Endothelial cell of umbilical vein (primary cell): ENCODE measurements at regions not wholly inside any gene's neighbourhood (a gene's known extent, or its start where the extent isn't known, plus 50 kb on each side); places are given as distances from the start of the nearest gene placed in this dataset.

Experiments
- BruUV-seq: library from RNA; stranded (reverse); fragments of 400-500 nt; replicated peaks from 2 replicates; lab custom pipeline; 2021; lab: Mats Ljungman, UMichigan
- CTCF ChIA-PET: fragments of 300-600, 350-600 bp; sonication (Branson Sonifier 250); formaldehyde crosslinking; loops from one replicate; lab custom pipeline; 2021; ENCODE audit warnings: antibody characterized with exemption, inconsistent platforms; lab: Charles Lee
- POLR2A ChIA-PET: fragments of 300-600, 350-600 bp; sonication (Branson Sonifier 250); formaldehyde crosslinking; loops from one replicate; lab custom pipeline; 2021; ENCODE audit warnings: antibody characterized with exemption, inconsistent platforms; lab: Charles Lee
- DNase-seq: peaks from one replicate; pipeline ENCODE4 v3.0.0-alpha.2; 2011; ENCODE audit warnings: low read depth, low spot score
- FAIRE-seq: peaks from 2 replicates; lab custom pipeline; 2011; peaks lifted over from hg19 to GRCh38; lab: Jason Lieb, UNC
- H2AFZ ChIP-seq: 2 replicates; pipeline ENCODE4 v1.6.0; 2012; ENCODE audit warnings: low read depth, low read length, control low read depth, inconsistent platforms
- H3K27ac ChIP-seq: 2 replicates; pipeline ENCODE4 v1.5.1; 2011; ENCODE audit warnings: low read depth, mild to moderate bottlenecking, control low read depth, low read length, moderate library complexity; ENCODE audit not compliant: insufficient read depth
- H3K27me3 ChIP-seq, 2 experiments: 2 replicates each; pipeline versions ENCODE4 v1.6.0 to v1.6.1; 2011; ENCODE audit warnings: low read length in 2 of 2, mixed read lengths in 1 of 2; ENCODE audit not compliant: control insufficient read depth in 2 of 2, insufficient read depth in 2 of 2
- H3K36me3 ChIP-seq, 2 experiments: 2 replicates in 1 of 2; 3 replicates in 1 of 2; pipeline ENCODE4 v1.5.1; 2011; ENCODE audit warnings: low read length in 2 of 2, mild to moderate bottlenecking in 1 of 2, moderate library complexity in 1 of 2; ENCODE audit not compliant: control insufficient read depth in 2 of 2, insufficient read depth in 2 of 2; ENCODE audit errors: extremely low read depth in 1 of 2
- H3K4me1 ChIP-seq: 3 replicates; pipeline ENCODE4 v1.5.1; 2011; ENCODE audit warnings: mild to moderate bottlenecking, low read length; ENCODE audit not compliant: control insufficient read depth, insufficient read depth; ENCODE audit errors: extremely low read depth
- H3K4me2 ChIP-seq: 2 replicates; pipeline ENCODE4 v1.6.1; 2011; ENCODE audit warnings: low read length, control low read depth, mixed read lengths; ENCODE audit not compliant: insufficient read depth
- H3K4me3 ChIP-seq, 3 experiments: fragments of 200-600 bp in 1 of 3; sonication (generic), shearing (Covaris generic) in 1 of 3; replicated peaks in 1 of 3; 2 replicates each; pipeline ENCODE4 v1.5.1; 2011 to 2016; ENCODE audit warnings: control low read depth in 3 of 3, low read length in 3 of 3, mild to moderate bottlenecking in 2 of 3, inconsistent platforms in 1 of 3, low read depth in 1 of 3, moderate library complexity in 1 of 3; ENCODE audit not compliant: insufficient read depth in 1 of 3
- H3K79me2 ChIP-seq: 2 replicates; pipeline ENCODE4 v1.6.0; 2012; ENCODE audit warnings: low read length, inconsistent platforms; ENCODE audit not compliant: control insufficient read depth, insufficient read depth
- H3K9ac ChIP-seq: replicated peaks from 2 replicates; pipeline ENCODE3; 2011; ENCODE audit warnings: low read length, control low read depth; ENCODE audit not compliant: insufficient read depth; ENCODE audit errors: extremely low read depth
- H3K9me1 ChIP-seq: replicated peaks from 3 replicates; pipeline ENCODE4 v1.6.0; 2011; ENCODE audit warnings: mild to moderate bottlenecking, low read length; ENCODE audit not compliant: control insufficient read depth, insufficient read depth; ENCODE audit errors: extremely low read depth
- H3K9me3 ChIP-seq: replicated peaks from 2 replicates; pipeline ENCODE4 v1.5.1; 2012; ENCODE audit warnings: low read length, inconsistent platforms; ENCODE audit not compliant: control insufficient read depth, insufficient read depth
- H4K20me1 ChIP-seq: replicated peaks from 2 replicates; pipeline ENCODE3; 2011; ENCODE audit warnings: mild to moderate bottlenecking, low read length; ENCODE audit not compliant: control insufficient read depth, insufficient read depth; ENCODE audit errors: extremely low read depth
- CTCF ChIP-seq, 2 donors: IDR thresholded peaks; 1 replicate in 1 of 2; 2 replicates in 1 of 2; pipeline ENCODE4 v1.5.1; 2011; ENCODE audit warnings: low read length in 2 of 2, mild to moderate bottlenecking in 2 of 2, moderate library complexity in 2 of 2, control low read depth in 1 of 2, inconsistent platforms in 1 of 2, low read depth in 1 of 2; ENCODE audit not compliant: insufficient read depth in 1 of 2; ENCODE audit errors: extremely low read depth in 1 of 2
- FOS ChIP-seq: IDR thresholded peaks from 2 replicates; pipeline ENCODE4 v1.6.1; 2011; ENCODE audit warnings: mild to moderate bottlenecking, low read length, moderate library complexity, borderline replicate concordance; ENCODE audit not compliant: insufficient read depth
- GATA2 ChIP-seq: IDR thresholded peaks from 2 replicates; pipeline ENCODE4 v1.7.0; 2011; ENCODE audit warnings: low read depth, mild to moderate bottlenecking, moderate library complexity, mixed read lengths, low read length; ENCODE audit not compliant: insufficient read length, insufficient read depth
- JUN ChIP-seq: IDR thresholded peaks from 2 replicates; pipeline ENCODE4 v1.6.1; 2011; ENCODE audit warnings: borderline replicate concordance, low read depth; ENCODE audit not compliant: insufficient read length, insufficient read depth
- POLR2A ChIP-seq: IDR thresholded peaks from 2 replicates; pipeline ENCODE4 v1.6.1; 2012; ENCODE audit warnings: low read depth, mild to moderate bottlenecking, control low read depth, low read length
- dilution Hi-C: fragments of 300-500 bp; cut with MboI; formaldehyde crosslinking; loops from one replicate; pipeline ENCODE4 v1.15.0; 2019; ENCODE audit warnings: low sequenced_read_pairs; ENCODE audit not compliant: extremely low pct_ligation_motif_present
- intact Hi-C: fragments of 100-400 bp; cut with micrococcal nuclease; formaldehyde crosslinking; loops from one replicate; pipeline ENCODE4 v1.10.0; 2022
- TF ChIP-seq, protein P1 (sequence below): IDR thresholded peaks from 2 replicates; pipeline ENCODE4 v1.6.1; 2011; ENCODE audit not compliant: insufficient read depth, insufficient read length

GRCh38 chr11:8826139-8826786, 84.7 kb upstream of the AKIP1 start:
- DNase-seq, result peak; percentile 41
- H3K4me1 ChIP-seq, result peaks cover 9% of the 10 kb centered on the region
- no peaks in the 10 kb centered on the region for H3K27me3 ChIP-seq
- no peaks in the 10 kb centered on the region for H3K79me2 ChIP-seq
- dilution Hi-C loops, result no loop called here
- H3K27ac ChIP-seq, result no peak overlapping the region
- no peaks in the 10 kb centered on the region for H3K9me3 ChIP-seq
- H3K4me2 ChIP-seq, result no peak overlapping the region
- POLR2A ChIA-PET, result interaction anchor here (1.1 kb wide), 1 partner anchor 144 kb away, joined by 3 read pairs; the partner anchor contains the start of genes RPL27A and TRIM66
- peak; percentile 90 for FAIRE-seq
- H2AFZ ChIP-seq, result peak overlapping the region; percentile 51
- H3K36me3 ChIP-seq, result no peaks in the 10 kb centered on the region
- H3K9ac ChIP-seq, result no peak overlapping the region
- BruUV-seq, result no TSS peak
- no peak overlapping the region for H3K4me3 ChIP-seq
- TF ChIP-seq JUN, result peak; percentile 55
- peak; percentile 79 for TF ChIP-seq FOS
- TF ChIP-seq CTCF (IDR thresholded peaks at IDR 0.05; ENCODE audit: extremely low read depth in 1 of 2, insufficient read depth in 1 of 2, low read depth in 1 of 2, low read length in 2 of 2), result no peak
- TF ChIP-seq GATA2, result peak; percentile 17
- TF ChIP-seq, protein P1, sequence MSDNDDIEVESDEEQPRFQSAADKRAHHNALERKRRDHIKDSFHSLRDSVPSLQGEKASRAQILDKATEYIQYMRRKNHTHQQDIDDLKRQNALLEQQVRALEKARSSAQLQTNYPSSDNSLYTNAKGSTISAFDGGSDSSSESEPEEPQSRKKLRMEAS, result no peak
- no peak for TF ChIP-seq POLR2A
- CTCF ChIA-PET, result interaction anchor here (0.8 to 1.5 kb wide), 6 partner anchors 8 to 260 kb away, joined by 3 to 6 read pairs (median 4); no protein-coding TSS in a partner anchor
- intact Hi-C loops, result no loop called here
- no peaks in the 10 kb centered on the region for H3K9me1 ChIP-seq
- no peaks in the 10 kb centered on the region for H4K20me1 ChIP-seq
